H1 (cell line): ENCODE measurements at regions not wholly inside any gene's neighbourhood (a gene's known extent, or its start where the extent isn't known, plus 50 kb on each side); places are given as distances from the start of the nearest gene placed in this dataset.

Experiments used
- EZH2 ChIP-seq: fragments of 200-600 bp; sonication (generic); IDR thresholded peaks from 2 replicates; pipeline ENCODE4 v1.7.1; 2012; ENCODE audit warnings: low read depth, mild to moderate bottlenecking, moderate library complexity, low read length, inconsistent platforms; ENCODE audit not compliant: severe bottlenecking
- RFX5 ChIP-seq: IDR thresholded peaks from 2 replicates; pipeline ENCODE4 v1.6.1; 2011; ENCODE audit warnings: low read depth, low read length, improper control_type of control experiment, borderline replicate concordance
- TF ChIP-seq, protein P1 (sequence below), 3 experiments: IDR thresholded peaks; 1 replicate in 2 of 3; 2 replicates in 1 of 3; pipeline versions ENCODE4 v1.5.1 to v1.6.1; 2011; ENCODE audit warnings: low read length in 3 of 3, mild to moderate bottlenecking in 3 of 3, inconsistent platforms in 2 of 3, low read depth in 1 of 3, moderate library complexity in 1 of 3; ENCODE audit not compliant: insufficient read depth in 1 of 3; ENCODE audit errors: control extremely low read depth in 1 of 3

DNA sequence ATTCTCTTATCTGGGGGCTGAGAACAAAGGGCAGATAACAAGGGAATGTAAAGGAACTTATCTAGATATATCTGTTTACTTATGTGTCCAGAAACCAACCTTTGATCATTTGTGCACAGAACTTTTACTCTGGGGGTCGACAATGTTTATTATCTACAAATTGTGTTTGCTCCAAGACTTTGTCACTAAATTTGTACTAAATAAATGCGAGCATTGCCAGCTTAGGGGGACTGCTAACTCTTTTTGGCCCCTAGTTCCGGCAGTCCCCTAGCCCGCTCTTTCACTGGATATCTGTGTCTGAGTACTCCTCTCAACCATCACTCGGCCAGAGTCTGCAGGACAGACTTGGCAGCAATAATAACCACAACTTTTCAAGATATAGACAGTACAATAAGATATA is 88.2 kb downstream of the FSCB start:
- TF ChIP-seq EZH2, result no peak
- TF ChIP-seq, protein P1, sequence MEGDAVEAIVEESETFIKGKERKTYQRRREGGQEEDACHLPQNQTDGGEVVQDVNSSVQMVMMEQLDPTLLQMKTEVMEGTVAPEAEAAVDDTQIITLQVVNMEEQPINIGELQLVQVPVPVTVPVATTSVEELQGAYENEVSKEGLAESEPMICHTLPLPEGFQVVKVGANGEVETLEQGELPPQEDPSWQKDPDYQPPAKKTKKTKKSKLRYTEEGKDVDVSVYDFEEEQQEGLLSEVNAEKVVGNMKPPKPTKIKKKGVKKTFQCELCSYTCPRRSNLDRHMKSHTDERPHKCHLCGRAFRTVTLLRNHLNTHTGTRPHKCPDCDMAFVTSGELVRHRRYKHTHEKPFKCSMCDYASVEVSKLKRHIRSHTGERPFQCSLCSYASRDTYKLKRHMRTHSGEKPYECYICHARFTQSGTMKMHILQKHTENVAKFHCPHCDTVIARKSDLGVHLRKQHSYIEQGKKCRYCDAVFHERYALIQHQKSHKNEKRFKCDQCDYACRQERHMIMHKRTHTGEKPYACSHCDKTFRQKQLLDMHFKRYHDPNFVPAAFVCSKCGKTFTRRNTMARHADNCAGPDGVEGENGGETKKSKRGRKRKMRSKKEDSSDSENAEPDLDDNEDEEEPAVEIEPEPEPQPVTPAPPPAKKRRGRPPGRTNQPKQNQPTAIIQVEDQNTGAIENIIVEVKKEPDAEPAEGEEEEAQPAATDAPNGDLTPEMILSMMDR (IDR thresholded peaks at IDR 0.05; ENCODE audit: control extremely low read depth in 1 of 3, insufficient read depth in 1 of 3, low read depth in 1 of 3, low read length in 3 of 3), result no peak
- TF ChIP-seq RFX5, result no peak
